C4-2B (cell line): ENCODE measurements at regions not wholly inside any gene's neighbourhood (a gene's known extent, or its start where the extent isn't known, plus 50 kb on each side); places are given as distances from the start of the nearest gene placed in this dataset.

ENCODE experiments used
- CTCF ChIP-seq: fragments of 450-650 bp; conservative IDR thresholded peaks from 2 replicates; pipeline ENCODE4 v1.5.1; 2017; ENCODE audit warnings: mild to moderate bottlenecking
- ZFX ChIP-seq: fragments of 450-650 bp; IDR thresholded peaks from 2 replicates; pipeline ENCODE4 v1.6.1; 2017

GRCh38 chr7:118737935-118738334 is 513.4 kb downstream of the ANKRD7 start:
- no peak for TF ChIP-seq CTCF
- no peak for TF ChIP-seq ZFX
